Natural killer cell (primary cell): ENCODE measurements at regions not wholly inside any gene's neighbourhood (a gene's known extent, or its start where the extent isn't known, plus 50 kb on each side); places are given as distances from the start of the nearest gene placed in this dataset.

Experiments used
- ATAC-seq, 3 donors: fragments of 150-1000 bp in 2 of 3; fragments of 200-7000 bp in 1 of 3; cut with Tn5 transposase; 1 replicate in 1 of 3; 2 replicates in 2 of 3; pipeline ENCODE4 v1.10.0; 2021; ENCODE audit warnings: mild to moderate bottlenecking in 2 of 3, moderate library complexity in 2 of 3
- DNase-seq, 2 donors: peaks; one replicate each; pipeline versions ENCODE4 v3.0.0 to v3.0.0-alpha.2; 2013 to 2021; ENCODE audit warnings: mixed read lengths in 1 of 2
- H3K27ac ChIP-seq: one replicate; pipeline ENCODE4 v1.5.1; 2013; ENCODE audit warnings: mild to moderate bottlenecking, low read length
- H3K27me3 ChIP-seq: one replicate; pipeline ENCODE4 v1.6.1; 2013; ENCODE audit warnings: low read length; ENCODE audit not compliant: control insufficient read depth, insufficient read depth
- H3K36me3 ChIP-seq: one replicate; pipeline ENCODE4 v1.6.1; 2013; ENCODE audit warnings: low read length; ENCODE audit not compliant: control insufficient read depth, insufficient read depth
- H3K4me1 ChIP-seq: one replicate; pipeline ENCODE4 v1.6.1; 2013; ENCODE audit warnings: low read length; ENCODE audit not compliant: control insufficient read depth, insufficient read depth
- H3K4me3 ChIP-seq: one replicate; pipeline ENCODE4 v1.5.1; 2013; ENCODE audit warnings: low read length
- H3K9me3 ChIP-seq: one replicate; pipeline ENCODE4 v1.6.1; 2013; ENCODE audit warnings: low read length; ENCODE audit not compliant: control insufficient read depth, insufficient read depth
- H3K27ac Mint-ChIP-seq, 2 donors: one replicate each; pipeline ENCODE4 v1.8.0; 2022; ENCODE audit warnings: mild to moderate bottlenecking in 2 of 2, mixed read lengths in 2 of 2, moderate library complexity in 1 of 2
- H3K27me3 Mint-ChIP-seq, 2 donors: one replicate each; pipeline ENCODE4 v1.8.0; 2022; ENCODE audit warnings: low read depth in 2 of 2, mixed read lengths in 2 of 2
- H3K36me3 Mint-ChIP-seq: one replicate; pipeline ENCODE4 v1.8.0; 2022; ENCODE audit warnings: mixed read lengths
- H3K4me1 Mint-ChIP-seq, 2 donors: one replicate each; pipeline ENCODE4 v1.8.0; 2022; ENCODE audit warnings: mixed read lengths in 2 of 2
- H3K4me3 Mint-ChIP-seq: one replicate; pipeline ENCODE4 v1.8.0; 2022; ENCODE audit warnings: mild to moderate bottlenecking, moderate library complexity, mixed read lengths
- H3K9me3 Mint-ChIP-seq, 2 donors: one replicate each; pipeline ENCODE4 v1.8.0; 2022; ENCODE audit warnings: mixed read lengths in 2 of 2
- WGBS: methylation state at CpG from one replicate; pipeline ENCODE4 v1.1.7; 2013; ENCODE audit warnings: missing lambda C conversion rate; ENCODE audit not compliant: insufficient coverage; 5-methylcytosine and 5-hydroxymethylcytosine counted together
- intact Hi-C: fragments of 100-400 bp; cut with micrococcal nuclease; formaldehyde crosslinking; loops from one replicate; pipeline ENCODE4 v1.14.2; 2022
- TF ChIP-seq, protein P1 (sequence below): fragments of 200-600 bp; IDR thresholded peaks from one replicate; pipeline ENCODE4 v1.8.0; 2022; ENCODE audit warnings: antibody characterized with exemption

DNA sequence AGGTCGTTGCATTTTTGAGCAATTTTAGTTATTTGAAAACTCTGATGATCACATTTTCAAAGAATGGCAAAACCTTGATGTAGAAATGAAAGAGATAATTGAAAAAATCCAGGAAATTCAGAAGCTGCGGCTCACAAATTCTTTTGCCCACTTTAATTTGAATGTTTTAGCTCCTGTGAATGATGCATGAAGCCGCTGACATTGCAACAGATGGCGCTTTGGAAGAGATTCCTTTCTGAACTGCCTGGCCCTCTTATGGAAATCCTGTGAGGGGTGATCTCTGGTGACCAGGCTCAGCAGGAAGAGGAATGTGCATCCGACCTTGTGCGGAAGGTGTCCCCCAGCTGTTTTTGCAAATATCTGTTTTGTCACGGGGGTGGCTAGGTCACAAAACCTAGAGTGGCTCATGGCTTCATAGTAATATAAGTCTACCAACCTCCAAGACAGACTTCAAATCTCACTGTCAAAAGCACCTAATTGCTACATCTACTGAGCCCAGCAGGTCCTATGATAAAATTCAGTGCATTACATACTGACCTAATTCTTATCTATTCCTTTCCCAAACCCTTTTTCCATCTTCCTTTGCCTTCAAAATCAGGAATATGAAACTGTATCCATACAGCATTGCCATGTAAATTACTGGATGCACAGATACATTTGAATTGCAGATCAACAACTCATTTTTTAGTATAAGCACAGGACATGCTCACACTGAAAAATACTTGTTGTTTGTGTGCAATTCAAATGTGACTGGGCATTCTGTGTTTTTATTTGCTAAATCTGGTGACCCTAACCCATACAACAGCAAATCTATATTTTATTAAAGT lies 412.7 kb downstream of the ETS1 start:
- H3K27me3 Mint-ChIP-seq: no peaks in the 10 kb centered on the region

DNA sequence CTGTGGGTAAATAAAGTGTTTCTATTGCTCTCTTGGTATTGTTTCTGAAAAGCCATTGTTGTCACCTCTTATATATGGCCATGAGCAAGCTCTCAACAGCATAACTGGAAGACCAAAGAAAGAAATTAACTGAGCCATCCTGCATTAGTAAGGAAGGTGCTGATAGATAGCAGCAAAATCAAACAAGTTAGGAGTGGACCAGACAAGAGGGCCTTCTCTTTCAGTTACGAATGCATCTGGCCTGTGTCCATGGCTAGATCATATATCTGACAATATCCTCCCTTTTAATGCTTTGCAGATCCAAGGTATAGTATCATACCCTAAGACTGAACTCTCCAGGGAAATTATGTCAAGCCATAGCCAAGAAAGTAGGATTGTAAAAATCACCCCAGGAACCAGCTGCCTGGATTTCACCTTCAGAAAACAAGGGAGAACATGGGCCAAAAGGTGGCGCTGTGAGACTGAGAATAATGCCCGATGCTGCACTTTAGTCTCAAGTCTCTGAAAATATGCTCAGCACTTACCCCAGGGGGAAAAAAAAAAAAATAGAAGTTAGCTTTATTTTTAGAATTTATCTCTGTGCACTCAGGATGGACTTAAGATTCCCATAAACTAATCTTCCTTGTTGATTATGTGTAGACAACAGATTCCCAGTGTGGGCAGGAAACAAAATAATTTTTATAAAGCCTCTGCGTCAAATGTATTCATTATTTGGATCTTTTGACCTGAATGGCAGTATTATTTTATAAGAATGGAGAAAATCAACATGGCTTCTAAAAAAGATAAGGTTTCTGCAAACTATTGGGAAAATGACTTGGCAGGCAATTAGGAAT lies 415.1 kb downstream of the ETS1 start:
- H3K27ac Mint-ChIP-seq: no peak overlapping the region
- TF ChIP-seq, protein P1, sequence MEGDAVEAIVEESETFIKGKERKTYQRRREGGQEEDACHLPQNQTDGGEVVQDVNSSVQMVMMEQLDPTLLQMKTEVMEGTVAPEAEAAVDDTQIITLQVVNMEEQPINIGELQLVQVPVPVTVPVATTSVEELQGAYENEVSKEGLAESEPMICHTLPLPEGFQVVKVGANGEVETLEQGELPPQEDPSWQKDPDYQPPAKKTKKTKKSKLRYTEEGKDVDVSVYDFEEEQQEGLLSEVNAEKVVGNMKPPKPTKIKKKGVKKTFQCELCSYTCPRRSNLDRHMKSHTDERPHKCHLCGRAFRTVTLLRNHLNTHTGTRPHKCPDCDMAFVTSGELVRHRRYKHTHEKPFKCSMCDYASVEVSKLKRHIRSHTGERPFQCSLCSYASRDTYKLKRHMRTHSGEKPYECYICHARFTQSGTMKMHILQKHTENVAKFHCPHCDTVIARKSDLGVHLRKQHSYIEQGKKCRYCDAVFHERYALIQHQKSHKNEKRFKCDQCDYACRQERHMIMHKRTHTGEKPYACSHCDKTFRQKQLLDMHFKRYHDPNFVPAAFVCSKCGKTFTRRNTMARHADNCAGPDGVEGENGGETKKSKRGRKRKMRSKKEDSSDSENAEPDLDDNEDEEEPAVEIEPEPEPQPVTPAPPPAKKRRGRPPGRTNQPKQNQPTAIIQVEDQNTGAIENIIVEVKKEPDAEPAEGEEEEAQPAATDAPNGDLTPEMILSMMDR: peak; percentile 97
- WGBS: 47% methylated on average over 4 of the region's 4 CpGs
- DNase-seq (peak; percentile 81 to 93), ATAC-seq (peak; percentile 85 to 94 (median 88))
- Histone ChIP-seq H3K9me3 (no peaks in the 10 kb centered on the region), H3K4me3 (no peak overlapping the region), H3K27ac (no peak overlapping the region), H3K36me3 (no peaks in the 10 kb centered on the region), H3K27me3 (no peaks in the 10 kb centered on the region), H3K4me1 (no peaks in the 10 kb centered on the region)
- no peak overlapping the region for H3K4me3 Mint-ChIP-seq
- H3K27me3 Mint-ChIP-seq: peaks cover 0 to 3% of the 10 kb centered on the region in 2 donors
- H3K9me3 Mint-ChIP-seq: no peaks in the 10 kb centered on the region
- intact Hi-C loops: loop anchor here (1.0 to 5.0 kb wide), 7 partner anchors 141 to 784 kb away; no protein-coding TSS in a partner anchor
- no peaks in the 10 kb centered on the region for H3K36me3 Mint-ChIP-seq
- H3K4me1 Mint-ChIP-seq: peaks cover 8 to 11% of the 10 kb centered on the region in 2 donors

More for the DNA sequence above, 412.7 kb downstream of the ETS1 start:
- Mint-ChIP-seq H3K4me3 (no peak overlapping the region), H3K4me1 (peaks cover 17 to 18% of the 10 kb centered on the region in 2 donors), H3K27ac (no peak overlapping the region), H3K36me3 (no peaks in the 10 kb centered on the region), H3K9me3 (no peaks in the 10 kb centered on the region)
- no peaks in the 10 kb centered on the region for H3K27me3 ChIP-seq
- ATAC-seq (no peak), DNase-seq (no peak)
- H3K4me3 ChIP-seq: no peak overlapping the region
- no peaks in the 10 kb centered on the region for H3K36me3 ChIP-seq
- no peaks in the 10 kb centered on the region for H3K4me1 ChIP-seq
- intact Hi-C loops: loop anchor here (5.0 kb wide), 1 partner anchor 673 kb away; no protein-coding TSS in a partner anchor
- H3K9me3 ChIP-seq: no peaks in the 10 kb centered on the region
- TF ChIP-seq, protein P1: no peak
- H3K27ac ChIP-seq: no peak overlapping the region
- WGBS: 91% methylated on average over 7 of the region's 7 CpGs

DNA sequence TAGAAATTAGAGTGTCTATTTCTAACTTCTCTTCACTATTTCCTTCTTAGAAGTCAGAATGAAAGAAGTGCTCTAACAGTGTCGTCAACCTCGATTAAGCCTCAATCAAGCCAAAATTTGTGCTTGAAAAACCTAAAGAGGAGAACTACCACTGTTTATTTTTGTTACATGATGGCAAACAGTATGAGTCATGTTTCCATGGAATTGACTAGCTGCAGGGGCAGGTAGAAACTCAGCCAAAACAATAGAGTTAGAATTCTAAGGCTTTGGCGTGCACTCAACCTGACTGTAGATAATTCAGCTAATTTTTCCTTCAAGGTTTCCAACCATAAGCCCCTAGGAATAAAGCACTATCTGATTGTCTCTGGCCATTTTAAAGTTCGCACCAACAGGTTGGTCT lies 415.9 kb downstream of the ETS1 start:
- Mint-ChIP-seq H3K27me3 (peaks cover 0 to 3% of the 10 kb centered on the region in 2 donors), H3K36me3 (no peaks in the 10 kb centered on the region), H3K4me1 (peaks cover 8% of the 10 kb centered on the region in 2 donors), H3K27ac (no peak overlapping the region), H3K4me3 (no peak overlapping the region), H3K9me3 (no peaks in the 10 kb centered on the region)
- Histone ChIP-seq H3K36me3 (no peaks in the 10 kb centered on the region), H3K9me3 (no peaks in the 10 kb centered on the region), H3K4me1 (no peaks in the 10 kb centered on the region), H3K27ac (no peak overlapping the region), H3K27me3 (no peaks in the 10 kb centered on the region), H3K4me3 (no peak overlapping the region)
- no peak for ATAC-seq
- TF ChIP-seq, protein P1: no peak
- no peak for DNase-seq
- intact Hi-C loops: loop anchor here (5.0 kb wide), 1 partner anchor 676 kb away; no protein-coding TSS in a partner anchor
- WGBS: 95% methylated on average over 4 of the region's 4 CpGs
